ENCODE measurements at regions not wholly inside any gene's neighbourhood (a gene's known extent, or its start where the extent isn't known, plus 50 kb on each side); places are given as distances from the start of the nearest gene placed in this dataset.
"Not testable (repeated sequence)": the region's sequence is repeated elsewhere in the genome, so short reads cannot be mapped to it uniquely, and the experiment has no call there.

- intact Hi-C loops (cut with DNase I); DNase-seq; ATAC-seq: not testable (repeated sequence)
Observed at GRCh38 chr12:76292891-76293290, 55.3 kb downstream of the BBS10 start.

- DNase-seq; ATAC-seq; intact Hi-C loops (cut with DNase I): not testable (repeated sequence)
Observed at GRCh38 chr12:76292305-76292704, 55.9 kb downstream of the BBS10 start.

GRCh38 chr12:76290963-76291859, 57.0 kb downstream of the BBS10 start:
- intact Hi-C loops (cut with DNase I), result no loop called here
- peak in 1 of 2 donors; percentile 63 for ATAC-seq

GRCh38 chr12:76288218-76288617, 60.0 kb downstream of the BBS10 start:
- ATAC-seq (no peak), DNase-seq (no peak)
- intact Hi-C loops (cut with DNase I), result no loop called here

More at GRCh38 chr12:76290963-76291859, 57.0 kb downstream of the BBS10 start:
- no peak for DNase-seq

GRCh38 chr12:76284816-76285750, 63.1 kb downstream of the BBS10 start:
- DNase-seq (no peak), ATAC-seq (no peak)
- intact Hi-C loops (cut with DNase I), result no loop called here

GRCh38 chr12:76282744-76283143, 65.5 kb downstream of the BBS10 start:
- intact Hi-C loops (cut with DNase I), result no loop called here
- no peak for DNase-seq
- ATAC-seq, result no peak

GRCh38 chr12:76277480-76277879, 70.7 kb downstream of the BBS10 start:
- ATAC-seq (no peak), DNase-seq (no peak)
- intact Hi-C loops (cut with DNase I), result no loop called here

GRCh38 chr12:76276499-76277151, 71.6 kb downstream of the BBS10 start:
- peak; percentile 60 to 74 for ATAC-seq
- intact Hi-C loops (cut with DNase I), result no loop called here
- DNase-seq, result no peak

GRCh38 chr12:76275511-76276093, 72.6 kb downstream of the BBS10 start:
- ATAC-seq, result no peak
- intact Hi-C loops (cut with DNase I), result no loop called here
- no peak for DNase-seq

- intact Hi-C loops (cut with DNase I), result no loop called here
- ATAC-seq (no peak), DNase-seq (no peak)
Observed at GRCh38 chr12:76274420-76275083, 73.7 kb downstream of the BBS10 start.

GRCh38 chr12:76272287-76272686, 75.9 kb downstream of the BBS10 start:
- intact Hi-C loops (cut with DNase I), result no loop called here
- ATAC-seq (no peak), DNase-seq (no peak)

- ATAC-seq, result no peak
- no peak for DNase-seq
- intact Hi-C loops (cut with DNase I), result no loop called here
Observed at GRCh38 chr12:76270657-76271358, 77.4 kb downstream of the BBS10 start.

GRCh38 chr12:76268267-76268666, 79.9 kb downstream of the BBS10 start:
- intact Hi-C loops (cut with DNase I), result loop anchor here in 1 of 2 donors (10.0 kb wide), 1 partner anchor 183 kb away; the partner anchor contains the start of gene NAP1L1
- ATAC-seq, result no peak
- no peak for DNase-seq

- ATAC-seq (peak; percentile 94 to 98), DNase-seq (peak; percentile 51)
- intact Hi-C loops (cut with DNase I), result loop anchor here in 1 of 2 donors (10.0 kb wide), 1 partner anchor 182 kb away; the partner anchor contains the start of gene NAP1L1
Observed at GRCh38 chr12:76266797-76267196, 81.4 kb downstream of the BBS10 start.

- DNase-seq (no peak), ATAC-seq (no peak)
- intact Hi-C loops (cut with DNase I), result loop anchor here in 1 of 2 donors (10.0 kb wide), 1 partner anchor 181 kb away; the partner anchor contains the start of gene NAP1L1
Observed at GRCh38 chr12:76265424-76266180, 82.6 kb downstream of the BBS10 start.

- DNase-seq, result no peak
- intact Hi-C loops (cut with DNase I), result loop anchor here in 1 of 2 donors (10.0 kb wide), 1 partner anchor 180 kb away; the partner anchor contains the start of gene NAP1L1
- no peak for ATAC-seq
Observed at GRCh38 chr12:76264611-76265012, 83.6 kb downstream of the BBS10 start.

- no peak for ATAC-seq
- no peak for DNase-seq
- intact Hi-C loops (cut with DNase I), result loop anchor here in 1 of 2 donors (10.0 kb wide), 1 partner anchor 179 kb away; the partner anchor contains the start of gene NAP1L1
Observed at GRCh38 chr12:76263696-76264095, 84.5 kb downstream of the BBS10 start.

All from left cardiac atrium (tissue), 4 donors.